Femur (tissue), 1 donor: ENCODE measurements at regions not wholly inside any gene's neighbourhood (a gene's known extent, or its start where the extent isn't known, plus 50 kb on each side); places are given as distances from the start of the nearest gene placed in this dataset.

Experiments used
- DNase-seq: peaks from one replicate; pipeline ENCODE4 v3.0.0-alpha.2; 2017

DNA sequence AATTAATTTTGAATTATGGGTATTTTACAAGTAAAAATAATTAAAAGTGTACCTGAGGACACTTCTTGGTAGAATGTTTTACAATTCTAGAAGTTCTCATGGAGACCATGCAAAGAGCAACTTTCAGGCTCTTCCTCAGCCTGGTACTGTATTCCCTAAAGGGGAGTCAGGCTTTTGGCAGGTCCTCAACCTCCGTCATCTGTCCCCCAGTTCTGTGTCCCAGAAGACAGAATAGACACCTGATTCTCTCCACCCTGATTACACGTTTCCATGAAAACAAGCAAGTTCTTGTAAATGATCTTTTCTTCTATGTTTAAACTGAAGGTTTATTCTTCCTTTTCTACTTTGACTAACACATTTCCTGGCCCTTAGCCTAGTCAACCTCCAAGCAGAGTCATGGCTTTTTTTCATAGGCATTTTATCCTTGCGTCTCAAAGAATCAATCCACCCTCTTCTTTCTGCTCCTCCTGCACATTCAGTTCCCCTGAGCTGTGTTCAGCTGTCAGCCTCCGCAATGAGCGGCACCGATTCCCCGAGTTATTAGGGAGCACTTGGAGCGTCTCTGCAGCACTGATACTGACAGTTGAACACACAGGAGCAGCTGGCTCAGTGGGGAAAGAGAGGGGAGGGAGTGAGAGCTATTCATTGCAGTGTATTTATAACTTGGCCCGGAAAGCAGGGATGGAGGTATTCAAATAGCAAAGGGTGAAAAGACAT lies 1082.4 kb upstream of the MAP3K7 start:
- DNase-seq, result peak; percentile 63

DNA sequence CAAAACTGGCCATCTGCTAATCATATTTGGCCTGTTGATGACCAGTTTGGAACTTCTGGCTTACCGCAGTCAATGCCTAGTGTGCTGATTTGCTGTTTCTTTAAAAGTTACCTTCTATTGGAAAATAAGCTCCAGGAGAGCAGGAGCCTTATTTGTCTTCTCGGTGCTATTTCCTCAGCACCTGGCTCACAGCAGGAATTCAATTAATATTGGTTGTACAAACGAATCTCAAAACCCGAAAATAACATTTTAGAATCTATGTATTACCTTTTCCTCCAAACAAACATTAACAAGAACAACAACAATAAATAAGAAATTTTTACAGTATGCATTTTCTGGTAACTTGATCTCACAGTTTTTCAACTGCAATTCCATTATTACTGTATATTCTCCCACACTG lies 1080.7 kb upstream of the MAP3K7 start:
- DNase-seq, result no peak

DNA sequence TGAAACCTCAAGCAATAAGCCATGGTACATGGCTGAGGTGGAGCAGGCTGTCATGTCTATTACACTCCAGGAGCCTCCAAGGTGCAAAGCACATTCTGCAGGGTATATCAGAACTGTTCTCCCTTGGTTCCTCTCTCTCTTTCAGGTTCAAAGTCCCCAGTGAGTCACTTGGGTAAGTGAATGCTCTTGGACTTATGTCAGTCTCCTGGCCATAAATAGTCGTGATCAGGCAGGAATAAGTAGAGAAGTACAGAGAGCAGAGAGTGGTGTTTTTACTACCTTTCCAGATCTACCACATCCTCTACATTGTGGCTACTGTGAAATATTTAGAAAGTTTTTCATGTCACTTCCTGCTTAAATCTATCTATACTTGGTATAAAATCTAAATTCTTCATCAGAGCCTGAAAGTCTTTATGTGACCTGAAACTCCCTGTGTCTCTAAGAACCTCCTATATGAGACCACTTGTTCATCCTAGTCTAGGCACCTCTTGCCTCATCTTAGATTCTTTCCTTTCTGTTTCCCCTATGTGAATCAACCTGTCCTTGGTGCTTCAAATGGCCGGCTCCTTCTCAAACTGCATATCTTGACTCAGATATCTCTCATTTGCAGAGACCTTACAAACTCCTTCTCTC lies 1077.6 kb upstream of the MAP3K7 start:
- DNase-seq, result no peak

DNA sequence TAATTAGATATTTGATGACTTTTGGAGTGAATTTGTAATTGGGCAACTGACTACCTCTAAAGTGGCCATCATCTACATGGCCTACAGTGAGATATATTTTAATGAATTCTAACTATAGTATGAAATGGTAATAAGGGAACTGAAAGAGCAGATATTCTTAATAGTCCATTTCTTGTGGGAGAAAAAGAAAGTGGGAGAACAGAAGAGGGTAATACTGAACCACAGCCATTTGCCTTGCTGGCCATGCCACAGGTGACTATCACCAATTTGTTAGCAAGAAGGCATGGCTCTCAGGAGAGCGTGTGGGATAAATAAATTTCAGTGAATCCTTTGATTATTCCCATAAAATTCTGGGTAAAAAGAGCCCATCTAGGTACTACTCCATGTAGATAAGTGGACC lies 1074.0 kb upstream of the MAP3K7 start:
- no peak for DNase-seq

DNA sequence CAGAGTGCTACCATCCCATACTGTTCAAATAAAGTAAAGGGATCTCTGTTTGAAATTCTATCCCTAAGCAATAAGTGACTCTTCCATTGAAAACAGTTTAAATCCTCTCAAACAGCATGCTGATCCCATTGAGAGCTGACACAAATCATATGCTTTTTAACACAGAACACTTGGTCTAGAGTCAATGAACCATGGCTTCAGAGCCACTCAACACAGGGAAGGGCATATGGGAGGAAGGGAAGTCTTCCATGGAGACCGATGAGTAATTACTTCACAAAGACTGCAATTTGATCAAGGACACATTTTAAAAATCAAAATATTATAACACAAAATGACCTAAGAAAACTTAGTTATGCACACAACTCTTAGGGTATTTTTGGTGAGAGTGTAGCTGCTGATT lies 1073.0 kb upstream of the MAP3K7 start:
- no peak for DNase-seq

DNA sequence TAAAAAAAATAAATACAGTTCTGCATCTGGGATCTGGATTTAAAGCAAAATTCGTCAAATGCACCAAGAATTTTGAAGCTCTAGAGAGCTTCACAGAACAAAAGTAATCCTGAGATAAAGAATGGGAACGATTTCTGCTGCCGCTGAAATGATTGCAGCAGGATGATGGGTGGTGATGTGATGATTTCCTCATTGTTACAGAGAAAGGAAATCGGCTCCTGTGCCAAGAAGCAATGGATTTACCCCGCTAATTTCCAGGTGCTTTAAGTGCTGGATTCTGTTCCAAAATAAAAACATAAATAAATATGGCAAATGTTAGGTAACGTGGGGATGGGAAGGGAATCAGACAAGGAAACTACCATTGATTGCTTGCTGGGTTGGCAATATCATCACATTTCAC lies 1067.9 kb upstream of the MAP3K7 start:
- DNase-seq, result no peak

DNA sequence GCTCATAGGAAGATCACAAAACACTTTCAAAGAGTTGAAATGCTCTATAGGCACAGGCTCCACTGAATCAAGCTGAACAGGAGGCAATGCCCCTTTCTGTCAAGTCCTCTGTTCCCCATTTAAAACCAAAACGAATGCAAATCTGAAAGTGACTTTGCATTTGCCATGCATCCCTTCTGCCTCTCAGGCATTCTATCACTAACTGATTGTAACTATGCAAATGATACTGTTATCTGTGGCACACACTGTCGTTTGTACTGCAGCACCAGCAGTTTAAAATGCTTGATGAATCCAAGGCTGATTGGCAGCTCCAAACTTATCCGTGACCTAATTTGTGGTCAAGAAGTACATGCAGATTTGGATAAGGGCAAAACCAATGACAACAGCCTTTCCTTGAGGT lies 1067.5 kb upstream of the MAP3K7 start:
- DNase-seq, result no peak

DNA sequence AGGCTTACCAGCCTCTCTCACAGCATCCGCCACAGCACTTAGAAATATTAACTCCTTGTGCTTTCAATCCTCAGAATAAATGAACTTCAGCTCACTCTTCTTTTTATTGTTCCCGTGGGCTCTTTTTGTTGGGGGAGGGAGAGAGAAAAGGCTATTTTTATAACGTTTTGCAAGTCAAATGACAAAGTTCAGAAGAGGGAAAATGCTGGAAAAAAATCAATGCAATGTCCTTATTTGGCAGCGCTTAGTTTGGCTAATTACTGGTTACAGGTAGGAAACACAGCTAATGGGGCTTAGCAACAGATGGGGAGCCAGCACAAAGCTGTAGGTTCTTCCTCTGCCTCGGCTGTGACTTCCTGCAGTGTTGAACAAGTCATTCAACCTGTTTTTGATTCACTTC lies 1067.0 kb upstream of the MAP3K7 start:
- DNase-seq, result no peak

DNA sequence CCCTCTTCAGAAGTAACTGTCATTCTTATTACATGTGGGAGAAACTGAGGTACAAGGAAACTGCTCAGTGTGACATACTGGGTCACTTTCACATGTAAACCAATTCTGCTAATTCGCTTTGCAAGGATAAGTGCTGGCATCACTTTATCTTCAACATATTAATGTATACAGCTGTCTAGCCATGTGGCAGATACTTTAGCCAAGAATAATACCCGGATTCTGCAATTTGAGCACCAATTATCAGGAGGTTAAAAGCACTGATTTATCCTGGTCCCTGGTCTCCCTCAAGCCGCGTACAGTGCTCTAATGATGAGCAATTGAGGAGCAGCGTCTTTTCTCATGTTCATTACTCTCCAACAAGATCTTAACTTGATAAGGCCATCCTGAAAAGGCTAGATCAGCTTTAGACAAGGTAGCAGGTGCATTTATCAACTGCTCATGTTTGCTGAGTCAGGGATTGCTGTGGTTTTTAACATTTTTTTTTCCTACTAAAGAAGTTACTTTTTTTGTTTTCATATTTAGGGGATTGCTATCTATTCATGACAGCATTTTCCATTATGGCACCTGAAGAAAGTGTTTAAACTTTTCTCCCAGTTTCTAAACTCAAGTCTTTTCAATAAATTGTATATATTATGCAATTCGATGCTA lies 1066.3 kb upstream of the MAP3K7 start:
- no peak for DNase-seq

DNA sequence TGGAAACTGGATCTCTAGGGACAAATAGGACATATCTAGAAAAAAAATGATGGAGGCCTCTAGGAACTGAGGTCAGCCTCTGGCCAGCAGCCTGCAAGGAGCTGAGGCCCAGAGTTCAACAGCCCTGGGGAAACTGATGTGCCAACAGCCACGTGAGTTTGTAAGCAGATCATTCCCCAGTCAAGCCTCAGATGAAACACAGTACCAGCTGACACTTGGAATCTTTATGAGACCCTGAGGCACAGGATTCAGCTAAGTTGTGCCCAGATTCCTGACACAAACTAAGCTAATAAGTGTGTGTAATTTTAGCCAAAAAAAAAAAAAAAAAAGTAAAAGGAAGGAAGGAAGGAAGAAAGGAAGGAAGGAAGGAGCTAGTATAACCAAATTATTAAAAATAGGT lies 1059.8 kb upstream of the MAP3K7 start:
- DNase-seq, result no peak

DNA sequence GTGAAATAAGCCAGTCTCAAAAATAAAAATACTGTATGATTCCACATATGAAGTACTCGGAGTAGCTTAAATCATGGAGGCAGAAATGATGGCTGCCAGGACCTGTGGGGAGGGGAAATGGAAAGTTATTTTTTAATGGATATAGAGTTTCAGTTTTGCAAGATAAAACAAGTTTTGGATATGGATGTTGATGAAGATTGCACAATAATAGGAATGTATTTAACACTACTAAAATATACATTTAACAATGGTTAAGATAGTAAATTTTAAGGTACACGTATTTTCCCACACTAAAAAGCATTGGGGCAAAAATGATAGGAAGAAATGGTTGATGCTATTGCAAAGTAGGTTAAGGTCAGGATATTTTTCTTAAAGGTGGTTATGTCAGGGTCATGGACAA lies 1058.9 kb upstream of the MAP3K7 start:
- DNase-seq, result no peak

DNA sequence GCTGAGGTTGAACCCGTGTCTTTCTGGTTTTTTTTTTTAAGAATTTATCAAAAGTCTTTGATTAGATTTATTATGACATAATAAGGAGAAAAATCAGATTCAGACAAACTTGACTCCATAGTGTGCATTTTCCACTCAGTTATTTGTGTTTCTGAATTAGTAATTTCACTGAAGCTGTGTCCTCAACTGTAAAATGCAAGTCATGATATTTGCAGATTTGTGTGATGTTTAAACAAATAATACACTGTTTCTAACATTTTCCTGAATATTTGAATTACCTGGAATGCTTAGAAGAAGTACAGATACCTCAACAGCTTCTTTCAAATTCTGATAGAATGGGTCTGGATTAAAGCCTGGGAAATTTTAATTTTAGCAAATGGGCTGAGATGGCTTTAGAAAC lies 1050.3 kb upstream of the MAP3K7 start:
- no peak for DNase-seq

DNA sequence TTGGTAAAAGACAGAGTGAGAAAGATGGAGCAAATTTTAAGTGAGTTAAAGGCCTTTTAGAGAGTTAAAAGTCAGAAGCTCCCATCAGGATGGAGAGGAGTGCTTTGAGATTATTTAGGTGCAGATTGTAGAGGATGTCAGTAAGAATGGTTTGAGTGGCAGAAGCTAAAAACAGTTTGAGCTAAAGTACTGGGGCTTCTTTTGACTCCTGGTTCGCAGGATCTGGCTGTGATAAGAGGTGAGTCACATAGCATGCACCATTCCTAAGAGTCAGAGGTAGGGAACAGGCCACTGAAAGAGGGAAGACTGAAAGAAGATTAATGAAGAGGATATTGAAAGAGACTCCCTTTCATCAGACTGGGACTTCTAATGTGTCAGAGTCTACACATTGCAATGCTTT lies 1047.9 kb upstream of the MAP3K7 start:
- DNase-seq, result no peak

DNA sequence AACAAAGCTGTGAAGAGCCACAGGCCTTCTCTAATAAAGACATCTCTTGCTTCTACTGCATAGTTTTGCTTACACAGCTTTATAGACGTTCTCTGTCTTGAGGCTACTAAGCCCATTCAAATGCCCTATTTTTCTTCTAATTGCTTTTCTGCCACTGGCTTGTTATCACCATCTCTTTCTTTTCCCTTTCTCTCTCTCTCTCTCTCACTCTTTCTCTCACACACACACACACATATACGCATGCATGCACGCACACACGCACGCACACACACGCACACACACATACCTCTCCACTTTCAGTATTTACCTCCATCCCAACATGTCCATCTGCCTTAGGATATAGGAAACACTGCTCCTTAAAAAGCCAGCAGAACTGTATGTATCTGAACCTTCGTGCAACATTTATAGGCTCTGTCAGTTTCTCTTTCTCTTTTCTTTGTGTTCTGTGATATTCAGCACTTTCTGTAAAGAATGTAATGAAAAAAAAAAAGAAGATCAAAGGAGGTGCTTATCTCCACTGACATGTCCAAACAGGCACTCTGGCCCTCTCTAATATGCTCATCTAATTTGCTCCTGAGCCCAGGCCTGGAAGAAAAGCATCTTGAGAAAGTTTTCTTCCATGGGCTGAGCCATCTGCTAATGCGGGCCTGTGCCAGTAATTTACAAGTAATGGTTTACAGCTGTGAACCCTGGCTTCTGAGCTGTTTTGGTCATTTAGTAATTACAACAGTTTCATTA lies 1046.7 kb upstream of the MAP3K7 start:
- no peak for DNase-seq

DNA sequence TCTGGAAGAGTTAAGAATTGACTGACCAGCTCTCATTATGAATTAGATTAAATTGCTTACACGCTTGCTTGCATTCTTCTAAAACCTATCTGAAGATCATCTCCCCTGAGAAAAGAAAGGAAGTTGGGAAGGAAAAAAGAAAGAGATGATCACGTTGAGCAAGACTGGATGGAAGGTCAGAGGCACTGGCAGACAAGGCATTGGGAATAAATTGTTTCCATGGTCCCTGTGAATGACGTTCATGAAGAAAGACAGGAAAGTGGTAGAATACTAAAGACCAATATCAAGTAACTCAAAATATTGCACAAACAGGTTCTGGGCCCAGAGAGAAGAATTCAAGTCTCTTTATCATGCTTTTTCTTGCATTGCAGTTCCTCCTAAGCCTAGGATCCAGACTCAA lies 1045.4 kb upstream of the MAP3K7 start:
- no peak for DNase-seq

DNA sequence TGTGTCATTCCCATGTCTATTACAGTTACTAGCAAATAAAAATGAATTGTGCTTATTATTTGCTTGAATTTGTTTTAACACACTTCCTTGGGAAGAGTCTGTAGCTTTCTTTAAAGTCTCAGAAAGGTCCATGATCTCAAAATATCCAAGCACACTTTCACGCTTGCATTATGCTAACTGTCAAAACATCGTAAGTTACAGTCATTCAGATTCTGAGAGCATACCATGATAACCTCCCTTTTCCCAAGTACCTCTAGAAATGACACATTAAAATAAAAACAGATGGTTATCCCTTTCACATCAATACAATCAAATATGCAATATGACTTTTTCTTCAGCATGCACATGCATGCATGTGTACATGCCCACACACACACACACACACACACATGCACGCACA lies 1044.4 kb upstream of the MAP3K7 start:
- no peak for DNase-seq

DNA sequence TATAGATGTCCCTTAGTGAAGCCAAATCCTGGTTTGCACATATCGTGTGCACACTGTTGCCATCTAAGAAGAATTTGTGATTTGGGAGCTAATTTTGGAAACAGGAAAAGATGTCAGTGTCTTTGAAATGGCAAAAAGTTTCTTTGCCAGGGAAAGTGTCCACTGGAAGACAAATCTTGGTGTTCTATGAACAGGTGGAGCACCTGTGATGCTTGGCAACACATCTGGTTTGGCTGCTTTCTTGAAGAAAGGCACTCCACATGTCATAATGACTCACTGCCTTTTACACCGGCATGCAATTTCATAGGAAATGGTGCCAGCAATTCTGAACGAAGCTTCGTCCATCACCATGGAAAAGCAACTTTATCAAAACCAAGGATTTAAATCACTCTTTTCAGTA lies 1040.0 kb upstream of the MAP3K7 start:
- DNase-seq, result no peak

DNA sequence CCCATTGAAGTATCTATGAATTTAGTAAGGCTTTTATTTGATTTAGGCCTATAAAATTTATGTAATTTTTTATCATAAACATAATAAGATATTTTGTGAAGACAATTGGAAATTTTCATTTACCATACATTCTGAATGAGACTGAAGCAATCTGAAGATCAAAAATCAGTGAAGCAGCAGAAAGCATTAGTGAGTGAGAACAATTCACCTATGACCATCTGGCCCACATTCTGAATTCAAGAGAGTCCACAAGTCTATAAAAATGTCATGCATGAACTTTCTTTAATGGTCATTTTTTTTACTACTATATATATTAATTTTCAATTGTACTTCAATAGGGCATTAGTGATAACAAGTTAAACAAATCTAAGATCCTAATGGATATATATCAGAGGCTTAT lies 1026.6 kb upstream of the MAP3K7 start:
- DNase-seq, result no peak

DNA sequence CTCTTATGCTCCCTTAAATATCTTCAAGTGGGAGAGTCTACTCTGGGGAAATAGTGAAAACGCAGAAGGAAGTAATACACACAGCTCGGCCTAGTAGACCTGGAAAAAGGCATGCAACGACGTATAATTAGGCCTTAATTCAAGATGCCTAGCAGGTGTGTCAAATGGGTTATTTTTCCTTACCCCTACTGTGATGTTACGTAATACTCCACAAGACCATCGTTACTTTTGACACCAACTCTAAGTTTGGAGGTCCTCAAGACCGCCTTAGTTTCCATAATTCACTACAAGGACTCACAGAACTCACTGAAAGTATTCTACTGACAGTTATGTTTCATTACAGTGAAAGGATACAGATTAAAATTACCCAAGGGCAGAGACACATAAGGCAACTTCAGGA lies 1024.3 kb upstream of the MAP3K7 start:
- DNase-seq, result no peak

DNA sequence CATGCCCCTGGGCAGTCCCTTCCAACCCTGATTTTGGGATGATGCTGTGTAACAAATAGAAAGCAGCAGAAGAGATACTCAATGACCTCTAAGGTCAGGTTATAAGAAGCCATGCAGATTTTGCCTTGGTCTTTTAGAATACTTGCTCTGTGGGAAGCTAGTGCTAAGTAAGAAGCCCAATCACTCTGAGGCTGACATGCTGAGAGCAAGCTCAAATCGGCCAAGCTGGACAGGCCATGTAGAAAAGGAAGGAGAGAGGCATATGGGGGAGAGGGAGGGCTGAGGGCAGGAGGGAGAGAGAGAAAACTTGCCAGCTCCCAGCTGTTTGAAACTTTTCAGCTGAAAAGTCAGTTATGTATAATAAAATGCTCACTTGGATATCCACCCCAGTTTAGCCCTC lies 1021.6 kb upstream of the MAP3K7 start:
- no peak for DNase-seq

DNA sequence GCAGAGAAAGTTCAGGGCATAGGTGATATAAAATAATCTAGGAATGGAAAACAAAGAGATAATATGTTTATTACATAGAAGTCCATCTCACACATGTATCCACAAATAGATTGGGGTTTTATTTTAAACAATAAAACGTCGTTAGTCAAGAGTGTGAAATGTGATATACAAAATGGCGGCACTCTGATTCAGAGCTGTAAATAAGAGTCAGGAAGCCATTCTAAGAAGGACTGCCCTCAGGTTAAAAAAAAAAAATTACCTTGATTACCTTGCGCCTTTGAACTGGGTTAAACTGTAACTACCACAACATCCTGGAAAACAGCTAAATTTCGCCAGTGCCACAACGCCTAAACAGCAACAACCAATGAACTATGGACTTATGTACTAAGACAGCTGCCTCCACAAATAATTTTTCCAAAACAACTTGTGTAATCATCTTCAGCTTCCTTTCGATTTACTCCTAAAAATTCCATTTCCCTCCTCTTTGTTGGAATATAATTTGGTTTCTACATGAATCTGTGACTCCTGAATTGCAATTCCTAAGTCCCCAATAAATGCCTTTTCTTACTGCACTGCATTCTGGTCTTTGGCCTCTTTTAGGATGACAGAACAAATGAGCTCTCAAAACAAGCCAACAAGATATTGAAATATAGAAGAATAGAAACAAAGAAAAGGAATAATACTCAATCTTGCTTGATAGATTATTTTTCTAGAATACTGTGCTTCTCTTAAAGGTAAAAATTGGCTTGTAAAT lies 1019.5 kb upstream of the MAP3K7 start:
- DNase-seq, result no peak

DNA sequence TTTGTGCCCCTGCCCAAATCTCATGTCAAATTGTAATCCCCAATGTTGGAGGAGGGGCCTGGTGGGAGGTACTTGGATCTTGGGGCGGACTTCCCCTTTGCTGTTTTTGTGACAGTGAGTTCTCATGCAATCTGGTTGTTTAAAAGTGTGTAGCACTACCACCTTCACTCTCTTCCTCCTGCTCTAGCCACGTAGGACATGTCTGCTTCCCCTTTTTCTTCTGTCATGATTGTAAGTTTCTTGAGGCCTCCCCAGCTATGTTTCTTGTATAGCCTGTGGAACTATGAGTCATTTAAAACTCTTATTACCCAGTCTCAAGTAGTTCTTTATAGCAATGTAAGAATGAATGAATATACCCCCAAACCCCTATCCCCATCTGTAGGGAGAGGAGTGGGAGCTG lies 1013.7 kb upstream of the MAP3K7 start:
- DNase-seq, result no peak

DNA sequence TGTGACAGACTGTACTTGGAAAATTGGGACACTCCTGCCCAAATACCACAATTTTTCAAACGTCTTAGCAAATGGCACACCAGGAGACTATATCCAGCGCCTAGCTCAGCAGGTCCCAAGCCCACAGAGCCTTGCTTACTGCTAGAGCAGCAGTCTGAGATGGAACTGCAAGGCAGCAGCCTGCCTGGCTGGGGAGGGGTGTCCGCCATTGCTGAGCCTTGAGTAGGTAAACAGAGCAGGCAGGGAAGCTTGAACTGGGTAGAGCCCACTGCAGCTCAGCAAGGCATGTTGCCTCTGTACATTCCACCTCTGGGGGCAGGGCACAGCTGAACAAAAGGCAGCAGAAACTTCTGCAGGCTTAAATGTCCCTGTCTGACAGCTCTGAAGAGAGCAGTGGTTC lies 1003.3 kb upstream of the MAP3K7 start:
- no peak for DNase-seq
